Liver (tissue), 3 donors: ENCODE measurements at regions not wholly inside any gene's neighbourhood (a gene's known extent, or its start where the extent isn't known, plus 50 kb on each side); places are given as distances from the start of the nearest gene placed in this dataset.

Experiments used
- ATF3 ChIP-seq: IDR thresholded peaks from 2 replicates; pipeline ENCODE4 v1.6.1; 2016; ENCODE audit warnings: antibody characterized with exemption
- EGR1 ChIP-seq, 2 donors: IDR thresholded peaks; 2 replicates each; pipeline ENCODE4 v1.6.1; 2016 to 2018; ENCODE audit warnings: antibody characterized with exemption in 2 of 2, low read depth in 2 of 2
- FOXA1 ChIP-seq: IDR thresholded peaks from 2 replicates; pipeline ENCODE4 v1.6.1; 2016; ENCODE audit warnings: antibody characterized with exemption
- GABPA ChIP-seq, 2 donors: IDR thresholded peaks in 1 of 2; conservative IDR thresholded peaks in 1 of 2; 2 replicates each; pipeline ENCODE4 v1.6.1; 2016; ENCODE audit warnings: antibody characterized with exemption in 2 of 2, mild to moderate bottlenecking in 1 of 2, moderate library complexity in 1 of 2
- HNF4G ChIP-seq: IDR thresholded peaks from 2 replicates; pipeline ENCODE4 v1.6.1; 2016; ENCODE audit warnings: antibody characterized with exemption
- MAX ChIP-seq: IDR thresholded peaks from 2 replicates; pipeline ENCODE4 v1.6.1; 2016; ENCODE audit warnings: antibody characterized with exemption
- RAD21 ChIP-seq, 2 donors: IDR thresholded peaks; 2 replicates each; pipeline ENCODE4 v1.6.1; 2016; ENCODE audit warnings: antibody characterized with exemption in 2 of 2, mild to moderate bottlenecking in 2 of 2
- REST ChIP-seq: IDR thresholded peaks from 2 replicates; pipeline ENCODE4 v1.6.1; 2016; ENCODE audit warnings: antibody characterized with exemption, mild to moderate bottlenecking
- SP1 ChIP-seq: IDR thresholded peaks from 2 replicates; pipeline ENCODE4 v1.6.1; 2018; ENCODE audit warnings: antibody characterized with exemption, mild to moderate bottlenecking
- TAF1 ChIP-seq: conservative IDR thresholded peaks from 2 replicates; pipeline ENCODE4 v1.6.1; 2016; ENCODE audit warnings: antibody characterized with exemption, mild to moderate bottlenecking
- TF ChIP-seq, protein P1 (sequence below): fragments of 150-350 bp; IDR thresholded peaks from 2 replicates; pipeline ENCODE4 v1.5.1; 2017; ENCODE audit warnings: improper control_type of control experiment, low read depth, low read length; ENCODE audit not compliant: missing input control
- donor health status: healthy.
- donor health status: healthy.

DNA sequence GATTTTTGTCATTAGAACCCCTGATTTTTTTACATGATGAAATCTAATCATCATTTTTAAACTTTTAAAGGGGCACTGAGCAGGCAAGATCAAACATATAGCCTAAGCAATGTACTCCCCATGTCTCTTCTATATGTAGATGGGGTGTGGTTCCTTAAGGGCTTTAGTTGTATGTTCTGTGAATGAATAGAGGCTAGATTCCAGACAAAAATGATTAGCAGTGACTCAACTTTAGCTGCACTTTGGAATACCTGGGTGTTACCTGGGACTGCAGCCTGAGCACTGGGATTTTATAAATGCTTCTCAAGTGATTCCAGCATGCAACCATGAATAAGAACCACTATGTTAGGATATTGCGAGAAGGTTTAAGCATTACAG is 256.7 kb upstream of the PLEKHG7 start:
- TF ChIP-seq EGR1 (IDR thresholded peaks at IDR 0.05; ENCODE audit: low read depth in 2 of 2) (no peak), ATF3 (no peak), MAX (no peak), FOXA1 (no peak), GABPA (IDR thresholded peaks at IDR 0.05 in 1 of 2, conservative IDR thresholded peaks at IDR 0.05 in 1 of 2) (no peak), HNF4G (no peak), REST (no peak), RAD21 (IDR thresholded peaks at IDR 0.05) (no peak), TAF1 (no peak), SP1 (no peak)
- TF ChIP-seq, protein P1, sequence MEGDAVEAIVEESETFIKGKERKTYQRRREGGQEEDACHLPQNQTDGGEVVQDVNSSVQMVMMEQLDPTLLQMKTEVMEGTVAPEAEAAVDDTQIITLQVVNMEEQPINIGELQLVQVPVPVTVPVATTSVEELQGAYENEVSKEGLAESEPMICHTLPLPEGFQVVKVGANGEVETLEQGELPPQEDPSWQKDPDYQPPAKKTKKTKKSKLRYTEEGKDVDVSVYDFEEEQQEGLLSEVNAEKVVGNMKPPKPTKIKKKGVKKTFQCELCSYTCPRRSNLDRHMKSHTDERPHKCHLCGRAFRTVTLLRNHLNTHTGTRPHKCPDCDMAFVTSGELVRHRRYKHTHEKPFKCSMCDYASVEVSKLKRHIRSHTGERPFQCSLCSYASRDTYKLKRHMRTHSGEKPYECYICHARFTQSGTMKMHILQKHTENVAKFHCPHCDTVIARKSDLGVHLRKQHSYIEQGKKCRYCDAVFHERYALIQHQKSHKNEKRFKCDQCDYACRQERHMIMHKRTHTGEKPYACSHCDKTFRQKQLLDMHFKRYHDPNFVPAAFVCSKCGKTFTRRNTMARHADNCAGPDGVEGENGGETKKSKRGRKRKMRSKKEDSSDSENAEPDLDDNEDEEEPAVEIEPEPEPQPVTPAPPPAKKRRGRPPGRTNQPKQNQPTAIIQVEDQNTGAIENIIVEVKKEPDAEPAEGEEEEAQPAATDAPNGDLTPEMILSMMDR: no peak
